Retinal pigment epithelial cell (primary cell): ENCODE measurements at regions not wholly inside any gene's neighbourhood (a gene's known extent, or its start where the extent isn't known, plus 50 kb on each side); places are given as distances from the start of the nearest gene placed in this dataset.

Source experiments
- DNase-seq: peaks from one replicate; pipeline ENCODE4 v3.0.0-alpha.2; 2010; ENCODE audit warnings: low read depth
- H3K4me3 ChIP-seq: 2 replicates; pipeline ENCODE4 v1.5.1; 2011; ENCODE audit warnings: mild to moderate bottlenecking, low read length, control low read depth, moderate library complexity
- TF ChIP-seq, protein P1 (sequence below): conservative IDR thresholded peaks from 2 replicates; pipeline ENCODE4 v1.5.1; 2011; ENCODE audit warnings: low read depth, low read length, control low read depth, inconsistent platforms

DNA sequence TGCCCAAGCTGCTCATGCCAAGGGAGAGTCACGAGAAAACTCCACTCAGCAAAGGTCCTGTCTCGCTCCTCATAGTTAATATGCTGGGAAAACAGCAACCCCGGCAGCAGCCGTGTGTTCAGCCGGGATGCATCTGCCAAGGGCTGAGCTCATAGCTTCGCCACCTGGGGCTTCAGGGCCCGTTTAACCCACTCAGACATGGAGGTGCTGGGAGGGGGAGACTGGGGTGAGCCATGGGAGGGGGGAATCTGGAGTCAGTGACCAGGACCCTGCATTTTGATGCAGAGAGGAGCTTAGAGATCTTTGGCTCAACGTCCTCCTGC, 283.4 kb downstream of the PTPRU start:
- no peak for DNase-seq
- H3K4me3 ChIP-seq: no peak overlapping the region
- TF ChIP-seq, protein P1, sequence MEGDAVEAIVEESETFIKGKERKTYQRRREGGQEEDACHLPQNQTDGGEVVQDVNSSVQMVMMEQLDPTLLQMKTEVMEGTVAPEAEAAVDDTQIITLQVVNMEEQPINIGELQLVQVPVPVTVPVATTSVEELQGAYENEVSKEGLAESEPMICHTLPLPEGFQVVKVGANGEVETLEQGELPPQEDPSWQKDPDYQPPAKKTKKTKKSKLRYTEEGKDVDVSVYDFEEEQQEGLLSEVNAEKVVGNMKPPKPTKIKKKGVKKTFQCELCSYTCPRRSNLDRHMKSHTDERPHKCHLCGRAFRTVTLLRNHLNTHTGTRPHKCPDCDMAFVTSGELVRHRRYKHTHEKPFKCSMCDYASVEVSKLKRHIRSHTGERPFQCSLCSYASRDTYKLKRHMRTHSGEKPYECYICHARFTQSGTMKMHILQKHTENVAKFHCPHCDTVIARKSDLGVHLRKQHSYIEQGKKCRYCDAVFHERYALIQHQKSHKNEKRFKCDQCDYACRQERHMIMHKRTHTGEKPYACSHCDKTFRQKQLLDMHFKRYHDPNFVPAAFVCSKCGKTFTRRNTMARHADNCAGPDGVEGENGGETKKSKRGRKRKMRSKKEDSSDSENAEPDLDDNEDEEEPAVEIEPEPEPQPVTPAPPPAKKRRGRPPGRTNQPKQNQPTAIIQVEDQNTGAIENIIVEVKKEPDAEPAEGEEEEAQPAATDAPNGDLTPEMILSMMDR: no peak

DNA sequence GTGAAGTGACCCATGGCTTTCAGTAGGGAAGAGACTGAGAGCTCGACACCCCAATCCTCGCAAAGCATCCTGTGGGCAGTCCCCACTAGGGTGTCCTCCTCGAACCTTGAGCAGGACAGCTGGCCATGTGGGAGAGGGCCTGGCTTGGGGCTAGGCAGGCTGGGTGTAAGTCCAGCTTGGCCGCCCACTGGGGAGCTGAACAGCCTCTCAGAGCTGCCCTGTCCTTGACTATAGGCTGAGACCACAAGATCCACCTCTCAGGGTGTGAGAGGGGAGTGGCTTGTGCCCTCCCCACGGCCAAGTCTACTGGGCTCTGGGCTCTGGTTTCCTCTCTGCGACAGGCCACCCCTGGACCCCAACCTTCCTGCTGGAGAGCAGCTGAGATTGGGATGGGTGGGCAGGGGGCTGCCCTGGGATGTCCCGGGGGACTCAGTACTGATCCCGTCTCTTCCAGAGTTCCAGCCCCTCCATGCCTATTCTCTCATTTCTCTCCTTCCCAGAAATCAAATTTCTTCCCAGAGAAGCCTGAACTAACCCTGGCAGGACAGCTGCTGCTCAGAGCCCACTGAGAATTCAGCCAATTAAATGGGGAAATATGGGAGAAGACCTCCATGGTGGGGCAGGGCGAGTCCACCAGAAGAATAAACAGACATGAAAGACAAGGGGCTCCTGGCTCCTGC, 282.9 kb downstream of the PTPRU start:
- TF ChIP-seq, protein P1: no peak
- no peak for DNase-seq
- no peak overlapping the region for H3K4me3 ChIP-seq

DNA sequence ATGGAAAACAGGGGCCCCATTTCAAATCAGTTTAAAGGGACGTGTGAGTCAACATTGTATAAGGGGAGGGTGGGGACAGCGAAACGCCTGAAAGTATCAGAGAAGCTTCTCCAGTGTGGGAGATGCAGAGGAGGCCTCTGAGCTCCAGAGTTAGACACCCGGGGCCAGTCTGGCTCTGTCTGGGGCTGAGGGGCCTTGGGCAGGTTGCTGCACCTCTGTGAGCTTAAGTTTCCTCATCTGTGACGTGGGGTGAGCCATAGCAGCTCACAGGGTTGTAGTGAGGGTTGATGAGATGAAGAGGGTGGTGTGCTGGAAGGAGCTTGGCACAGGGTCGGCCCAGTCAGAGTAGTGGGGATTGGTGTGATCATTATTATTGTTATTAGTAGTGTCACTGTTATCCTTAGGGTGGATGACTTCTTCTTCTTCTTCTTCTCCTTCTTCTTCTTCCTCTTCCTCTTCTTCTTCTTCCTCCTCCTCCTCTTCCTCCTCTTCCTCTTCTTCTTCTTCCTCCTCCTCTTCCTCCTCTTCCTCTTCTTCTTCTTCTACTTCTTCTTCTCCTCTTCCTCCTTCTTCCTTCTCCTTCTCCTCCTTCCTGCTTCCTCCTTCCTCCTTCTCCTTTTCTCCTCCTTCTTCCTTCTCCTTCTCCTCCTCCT, 282.0 kb downstream of the PTPRU start:
- no peak overlapping the region for H3K4me3 ChIP-seq
- TF ChIP-seq, protein P1: no peak
- DNase-seq: no peak

DNA sequence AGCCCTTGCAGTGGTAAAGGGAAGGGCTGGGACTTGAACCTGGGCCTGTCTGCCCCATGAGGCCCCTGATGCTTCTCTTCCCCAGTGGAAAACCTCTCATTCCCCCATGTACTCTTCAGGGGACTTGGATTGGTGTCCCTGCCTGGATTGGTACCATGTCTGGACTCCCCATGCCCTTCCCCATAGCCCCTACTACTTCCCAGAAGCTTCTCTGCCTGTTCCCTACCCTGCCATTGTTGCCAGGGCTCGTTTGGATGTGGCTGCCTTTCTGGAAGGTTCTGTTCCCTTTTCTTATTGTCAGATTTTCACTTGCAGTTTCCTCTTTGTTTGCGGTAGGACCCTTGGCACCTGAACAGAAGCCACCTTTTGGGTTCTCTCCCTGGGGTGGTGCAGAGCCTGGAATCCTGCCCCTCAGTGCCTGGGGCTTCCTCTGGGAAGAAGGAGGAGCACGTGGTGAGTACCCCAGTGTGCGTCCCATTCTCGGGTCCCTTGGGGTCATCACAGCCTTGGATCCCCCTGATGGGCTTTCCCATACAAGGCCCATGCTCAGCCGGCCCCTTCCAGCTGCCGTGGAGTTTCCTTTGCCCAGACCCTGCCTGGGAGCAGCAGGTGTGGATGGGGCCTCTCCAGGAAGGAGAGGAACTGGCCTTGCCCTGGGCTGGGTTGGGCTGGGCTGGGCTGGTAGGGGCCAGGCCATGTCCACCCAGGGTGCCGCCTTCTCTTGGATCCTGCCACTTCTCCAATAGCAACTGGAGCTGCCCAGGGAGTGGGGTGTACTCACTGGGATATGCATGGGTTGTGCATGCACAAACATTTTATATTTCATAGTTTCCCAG, 281.1 kb downstream of the PTPRU start:
- H3K4me3 ChIP-seq: no peak overlapping the region
- no peak for DNase-seq
- TF ChIP-seq, protein P1: no peak

DNA sequence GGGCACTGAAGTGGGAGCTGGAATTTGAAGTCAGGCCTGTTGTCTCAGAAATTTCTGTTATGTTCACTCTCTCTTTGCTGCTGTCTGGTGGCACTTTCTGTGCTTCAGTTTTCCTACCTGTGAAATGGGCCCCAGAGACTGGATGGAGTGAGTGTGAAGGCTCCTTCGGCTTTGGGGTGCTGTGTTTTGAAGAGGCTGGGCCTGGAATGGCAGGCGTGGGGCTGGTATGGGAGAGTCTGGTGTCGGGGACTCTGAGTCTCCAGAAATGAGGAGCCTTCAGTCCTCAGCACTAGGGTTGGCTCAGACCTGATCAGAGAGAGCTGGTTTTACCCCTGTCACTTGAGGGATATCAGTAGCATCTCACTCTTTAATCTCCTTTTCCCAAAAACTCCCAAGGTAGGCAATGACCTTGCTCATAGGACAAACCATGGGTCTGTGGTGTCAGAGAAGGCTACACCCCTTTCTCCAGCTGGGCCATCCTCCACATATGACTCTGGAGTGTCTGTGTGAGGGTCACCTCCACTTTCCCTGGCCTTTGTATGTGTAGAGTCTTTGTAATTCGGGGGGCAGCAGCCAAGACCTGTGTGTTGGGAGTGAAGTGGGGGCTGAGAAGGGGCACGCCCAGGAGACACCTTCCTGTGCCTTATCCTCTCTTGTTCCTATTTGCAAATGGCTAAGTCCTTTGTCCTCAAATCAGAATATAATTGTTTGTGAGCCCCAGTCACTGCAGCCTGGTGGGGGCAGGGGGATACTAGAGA, 279.9 kb downstream of the PTPRU start:
- H3K4me3 ChIP-seq: no peak overlapping the region
- TF ChIP-seq, protein P1: no peak
- DNase-seq: no peak

DNA sequence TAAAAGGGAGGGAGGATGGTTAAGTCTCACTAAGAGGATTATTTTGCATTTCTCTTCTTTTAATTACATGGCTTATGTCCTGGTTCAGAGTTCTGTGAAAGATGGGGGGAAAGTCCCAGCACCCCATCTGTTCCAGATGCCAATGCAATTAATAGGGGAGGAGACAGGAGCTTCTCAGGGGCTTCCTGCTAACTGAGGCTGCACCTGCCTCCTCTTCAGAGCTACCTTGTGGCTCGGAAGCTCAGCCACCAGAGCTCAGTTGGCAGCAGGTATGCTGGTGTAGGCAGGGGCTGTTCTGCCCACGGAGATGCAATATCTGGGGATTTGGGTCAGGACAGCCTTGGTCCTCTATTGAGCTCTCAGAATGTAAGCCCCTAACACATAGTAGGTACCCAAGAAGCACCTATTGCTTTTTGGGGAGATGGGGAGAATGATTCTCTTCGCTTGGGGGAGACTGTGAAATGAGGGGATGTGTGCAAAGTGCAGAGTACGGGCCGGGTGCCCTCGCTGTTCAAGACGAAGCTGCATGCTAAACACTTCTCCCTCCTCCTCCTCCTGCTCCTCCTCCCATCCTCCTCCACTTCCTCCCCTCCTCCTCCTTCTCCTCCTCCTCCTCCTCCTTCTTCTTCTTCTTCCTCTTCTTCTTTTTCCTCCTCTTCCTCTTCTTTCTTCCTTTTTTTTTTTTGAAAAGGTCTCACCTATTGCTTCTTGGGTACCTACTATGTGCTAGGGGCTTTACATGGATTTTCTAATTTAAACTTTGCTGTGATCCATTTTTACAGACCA, 279.0 kb downstream of the PTPRU start:
- TF ChIP-seq, protein P1: no peak
- no peak overlapping the region for H3K4me3 ChIP-seq
- no peak for DNase-seq
